Small intestine (tissue), 7 donors: ENCODE measurements at regions not wholly inside any gene's neighbourhood (a gene's known extent, or its start where the extent isn't known, plus 50 kb on each side); places are given as distances from the start of the nearest gene placed in this dataset.
"Not testable (repeated sequence)": the region's sequence is repeated elsewhere in the genome, so short reads cannot be mapped to it uniquely, and the experiment has no call there.

ENCODE experiments used
- DNase-seq, 2 donors: peaks; one replicate each; pipeline versions ENCODE4 v3.0.0 to v3.0.0-alpha.2; 2013
- FAIRE-seq: peaks from 2 replicates; lab custom pipeline; 2012; peaks lifted over from hg19 to GRCh38; lab: Jason Lieb, UNC
- H3K27ac ChIP-seq, 3 donors: one replicate each; pipeline ENCODE4 v1.5.1; 2013; ENCODE audit warnings: low read length in 2 of 3, mild to moderate bottlenecking in 2 of 3, control low read depth in 1 of 3, inconsistent platforms in 1 of 3, low read depth in 1 of 3, moderate library complexity in 1 of 3
- H3K27me3 ChIP-seq, 3 donors: one replicate each; pipeline ENCODE4 v1.6.1; 2013; ENCODE audit warnings: low read length in 3 of 3, inconsistent platforms in 1 of 3; ENCODE audit not compliant: control insufficient read depth in 3 of 3, insufficient read depth in 3 of 3
- H3K36me3 ChIP-seq, 3 donors: one replicate each; pipeline ENCODE4 v1.6.1; 2013; ENCODE audit warnings: low read length in 3 of 3, inconsistent platforms in 1 of 3, low read depth in 1 of 3, mild to moderate bottlenecking in 1 of 3, moderate library complexity in 1 of 3; ENCODE audit not compliant: control insufficient read depth in 3 of 3, insufficient read depth in 2 of 3
- H3K4me1 ChIP-seq, 3 donors: one replicate each; pipeline ENCODE4 v1.6.1; 2013; ENCODE audit warnings: low read length in 2 of 3, inconsistent platforms in 1 of 3, low read depth in 1 of 3, mild to moderate bottlenecking in 1 of 3, moderate library complexity in 1 of 3; ENCODE audit not compliant: control insufficient read depth in 3 of 3, insufficient read depth in 2 of 3
- H3K4me3 ChIP-seq, 3 donors: one replicate each; pipeline ENCODE4 v1.5.1; 2013; ENCODE audit warnings: low read length in 3 of 3, control low read depth in 1 of 3, inconsistent platforms in 1 of 3, low read depth in 1 of 3, mild to moderate bottlenecking in 1 of 3, moderate library complexity in 1 of 3
- H3K9me3 ChIP-seq, 2 donors: one replicate each; pipeline ENCODE4 v1.6.1; 2013; ENCODE audit warnings: low read depth in 1 of 2, low read length in 1 of 2; ENCODE audit not compliant: control insufficient read depth in 2 of 2, insufficient read depth in 1 of 2
- WGBS, 3 donors: extraction: QIAGEN DNeasy Blood & Tissue Kit; methylation state at CpG; one replicate each; pipeline ENCODE4 v1.1.7; 2013; 5-methylcytosine and 5-hydroxymethylcytosine counted together
- donor health status: healthy with polysubstance abuse.
- donor health status: control.
- donor health status: control.
- donor health status: Bipolar disorder and iron deficiency.
- donor health status: healthy.

DNA sequence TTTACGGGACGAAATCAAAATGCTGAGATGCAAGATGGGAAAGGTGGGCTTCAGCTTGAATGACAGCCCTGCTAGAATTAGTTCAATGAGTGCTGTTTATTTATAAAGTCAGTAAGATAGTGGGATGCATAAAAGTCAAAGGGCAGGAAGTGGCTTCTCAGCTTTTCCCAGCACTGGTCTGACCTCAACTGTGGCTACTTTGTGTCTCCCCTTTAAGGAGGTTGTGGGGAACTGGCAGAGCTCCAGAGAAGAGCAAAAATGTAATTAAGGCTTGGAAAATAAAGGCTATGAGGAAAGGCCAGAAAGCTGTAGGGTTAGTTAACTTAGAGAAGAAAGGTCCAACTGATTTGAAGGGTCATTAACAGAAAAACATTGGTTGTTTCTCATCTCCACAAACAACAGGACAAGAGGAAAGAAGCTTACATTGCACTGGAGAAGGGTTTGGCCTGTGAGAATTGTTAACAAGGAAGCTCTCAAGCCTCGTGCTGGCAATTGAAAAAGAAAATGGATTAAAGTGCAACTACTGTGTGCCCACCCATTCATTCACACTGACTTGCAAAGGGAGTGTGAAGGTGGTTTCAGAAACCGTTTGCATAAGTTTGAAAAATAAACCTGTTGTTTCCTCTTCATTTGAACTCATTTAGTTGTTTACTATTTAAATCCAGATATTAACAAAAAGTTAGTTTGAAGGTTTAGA is 68.8 kb upstream of the CD28 start:
- no peaks in the 10 kb centered on the region for H3K9me3 ChIP-seq
- H3K4me3 ChIP-seq = no peak overlapping the region
- H3K27me3 ChIP-seq = no peaks in the 10 kb centered on the region
- WGBS, 3 donors = 53 to 58% (median 56%) methylated on average over 4 of the region's 4 CpGs
- FAIRE-seq (no peak), DNase-seq (no peak)
- H3K27ac ChIP-seq = peak overlapping the region in 1 of 3 donors; percentile 4
- H3K36me3 ChIP-seq = no peaks in the 10 kb centered on the region
- H3K4me1 ChIP-seq = peaks cover 0 to 9% (median 8%) of the 10 kb centered on the region in 3 donors

- not testable (repeated sequence) for H3K4me3 ChIP-seq, H3K9me3 ChIP-seq, H3K36me3 ChIP-seq, H3K27ac ChIP-seq, FAIRE-seq, H3K4me1 ChIP-seq, H3K27me3 ChIP-seq, DNase-seq
- WGBS, 3 donors = 97 to 98% (median 98%) methylated on average over 23 of the region's 23 CpGs
Measured at GRCh38 chr2:203641865-203642264, 64.6 kb upstream of the CD28 start.

GRCh38 chr2:203642841-203643240 is 63.6 kb upstream of the CD28 start:
- H3K27ac ChIP-seq, H3K9me3 ChIP-seq, H3K4me1 ChIP-seq, FAIRE-seq, H3K4me3 ChIP-seq, DNase-seq, H3K27me3 ChIP-seq, H3K36me3 ChIP-seq: not testable (repeated sequence)
- WGBS, 3 donors = 98 to 100% (median 99%) methylated on average over 31 to 35 of the region's 35 CpGs

- Histone ChIP-seq H3K4me1 (peaks cover 2 to 26% (median 3%) of the 10 kb centered on the region in 3 donors), H3K27me3 (no peaks in the 10 kb centered on the region), H3K27ac (no peak overlapping the region), H3K4me3 (no peak overlapping the region), H3K9me3 (peaks cover 0 to 8% of the 10 kb centered on the region in 2 donors), H3K36me3 (no peaks in the 10 kb centered on the region)
- DNase-seq (no peak), FAIRE-seq (no peak)
- 92 to 100% (median 94%) methylated on average over 1 of the region's 1 CpG for WGBS, 3 donors
Measured at GRCh38 chr2:203645831-203646230, 60.6 kb upstream of the CD28 start.

- Histone ChIP-seq H3K27ac (no peak overlapping the region), H3K9me3 (peaks cover 0 to 8% of the 10 kb centered on the region in 2 donors), H3K4me3 (no peak overlapping the region), H3K4me1 (peaks cover 3 to 31% (median 3%) of the 10 kb centered on the region in 3 donors), H3K36me3 (no peaks in the 10 kb centered on the region), H3K27me3 (no peaks in the 10 kb centered on the region)
- WGBS, 3 donors = 88 to 92% (median 90%) methylated on average over 10 of the region's 10 CpGs
- DNase-seq (no peak), FAIRE-seq (no peak)
Measured at GRCh38 chr2:203646266-203646864, 60.1 kb upstream of the CD28 start.

DNA sequence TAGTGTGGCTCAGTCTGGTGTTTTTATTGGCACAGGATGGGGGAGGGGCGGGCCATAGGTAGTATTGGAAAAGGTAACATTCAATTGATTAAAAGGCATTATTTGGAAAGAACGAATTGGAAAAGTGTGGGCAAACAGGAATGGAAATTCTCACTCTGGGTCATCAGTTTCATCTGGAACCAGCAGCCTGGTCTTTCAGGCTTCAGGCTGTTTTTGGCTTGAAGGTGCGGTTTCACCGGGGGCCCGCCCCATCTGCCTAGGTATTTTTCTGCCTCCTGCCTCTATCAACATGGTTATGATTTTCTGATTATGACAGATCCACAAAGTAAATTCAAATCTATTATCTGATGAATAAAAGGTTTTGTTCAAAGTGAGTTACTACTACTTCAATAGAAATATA is 59.5 kb upstream of the CD28 start:
- 90 to 97% (median 95%) methylated on average over 5 of the region's 5 CpGs for WGBS, 3 donors
- FAIRE-seq = no peak
- DNase-seq = no peak

GRCh38 chr2:203647579-203647978 is 58.9 kb upstream of the CD28 start:
- no peak for FAIRE-seq
- no peaks in the 10 kb centered on the region for H3K36me3 ChIP-seq
- H3K9me3 ChIP-seq = peaks cover 0 to 8% of the 10 kb centered on the region in 2 donors
- H3K4me1 ChIP-seq = peaks cover 3 to 31% (median 3%) of the 10 kb centered on the region in 3 donors
- WGBS, 3 donors = 91 to 100% (median 96%) methylated on average over 1 of the region's 1 CpG
- H3K27ac ChIP-seq = no peak overlapping the region
- H3K27me3 ChIP-seq = no peaks in the 10 kb centered on the region
- DNase-seq = no peak
- no peak overlapping the region for H3K4me3 ChIP-seq

More for the DNA sequence above, 59.5 kb upstream of the CD28 start:
- Histone ChIP-seq H3K4me3 (no peak overlapping the region), H3K9me3 (peaks cover 0 to 8% of the 10 kb centered on the region in 2 donors), H3K36me3 (no peaks in the 10 kb centered on the region), H3K27ac (no peak overlapping the region), H3K4me1 (peaks cover 3 to 31% (median 3%) of the 10 kb centered on the region in 3 donors), H3K27me3 (no peaks in the 10 kb centered on the region)

DNA sequence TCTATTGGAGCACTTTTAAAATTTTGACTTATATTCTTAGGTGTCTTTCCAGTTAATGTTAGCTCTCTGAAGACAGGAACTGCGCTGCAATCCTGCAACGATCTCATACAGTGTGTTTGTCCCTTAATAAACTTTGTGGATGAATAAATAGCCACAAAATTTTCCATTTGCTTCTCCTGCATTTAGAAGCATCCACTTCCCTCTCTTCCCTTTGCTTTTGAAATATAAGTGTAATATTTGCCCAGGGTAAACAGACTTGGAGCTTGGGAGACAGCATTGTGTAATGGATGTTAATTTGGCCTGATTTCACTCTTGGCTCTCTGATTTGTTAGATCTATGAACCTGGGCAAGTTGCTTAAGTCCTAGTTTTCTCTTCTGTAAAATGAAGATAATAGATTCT is 58.2 kb upstream of the CD28 start:
- Histone ChIP-seq H3K27ac (no peak overlapping the region), H3K9me3 (peaks cover 0 to 8% of the 10 kb centered on the region in 2 donors), H3K4me3 (no peak overlapping the region), H3K4me1 (peaks cover 3 to 31% (median 3%) of the 10 kb centered on the region in 3 donors), H3K27me3 (no peaks in the 10 kb centered on the region), H3K36me3 (no peaks in the 10 kb centered on the region)
- FAIRE-seq = no peak
- peak in 1 of 2 donors; percentile 41 for DNase-seq
- WGBS, 3 donors = 45 to 71% (median 56%) methylated on average over 2 of the region's 2 CpGs
